CD4-positive, alpha-beta T cell treated with Interleukin-4 for 4 hours (primary cell): ENCODE measurements at regions not wholly inside any gene's neighbourhood (a gene's known extent, or its start where the extent isn't known, plus 50 kb on each side); places are given as distances from the start of the nearest gene placed in this dataset.

Experiments
- DNase-seq: peaks from one replicate; pipeline ENCODE4 v3.0.0-alpha.2; 2020

GRCh38 chr2:129925381-129925780 lies 54.1 kb upstream of the RAB6C start:
- no peak for DNase-seq

DNA sequence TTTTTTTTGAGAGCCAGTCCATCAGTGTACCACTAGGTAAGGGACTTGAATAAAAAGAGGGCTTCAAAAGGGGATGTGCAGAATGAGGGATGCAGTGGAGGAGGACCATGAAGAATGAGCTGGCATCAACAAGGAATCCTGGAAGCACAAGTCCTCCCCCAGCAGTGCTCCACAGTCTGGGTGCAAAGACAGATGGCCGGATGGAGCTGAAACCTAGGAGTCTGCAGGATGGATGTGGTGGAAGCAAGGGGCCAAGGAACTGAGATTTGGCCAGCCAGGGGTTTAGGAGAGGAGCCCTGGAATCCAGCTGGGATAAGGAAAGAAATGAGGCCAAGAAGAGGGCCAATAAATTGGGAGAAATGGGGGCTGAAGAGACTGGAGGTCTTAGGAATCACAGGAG lies 51.8 kb upstream of the RAB6C start:
- no peak for DNase-seq

DNA sequence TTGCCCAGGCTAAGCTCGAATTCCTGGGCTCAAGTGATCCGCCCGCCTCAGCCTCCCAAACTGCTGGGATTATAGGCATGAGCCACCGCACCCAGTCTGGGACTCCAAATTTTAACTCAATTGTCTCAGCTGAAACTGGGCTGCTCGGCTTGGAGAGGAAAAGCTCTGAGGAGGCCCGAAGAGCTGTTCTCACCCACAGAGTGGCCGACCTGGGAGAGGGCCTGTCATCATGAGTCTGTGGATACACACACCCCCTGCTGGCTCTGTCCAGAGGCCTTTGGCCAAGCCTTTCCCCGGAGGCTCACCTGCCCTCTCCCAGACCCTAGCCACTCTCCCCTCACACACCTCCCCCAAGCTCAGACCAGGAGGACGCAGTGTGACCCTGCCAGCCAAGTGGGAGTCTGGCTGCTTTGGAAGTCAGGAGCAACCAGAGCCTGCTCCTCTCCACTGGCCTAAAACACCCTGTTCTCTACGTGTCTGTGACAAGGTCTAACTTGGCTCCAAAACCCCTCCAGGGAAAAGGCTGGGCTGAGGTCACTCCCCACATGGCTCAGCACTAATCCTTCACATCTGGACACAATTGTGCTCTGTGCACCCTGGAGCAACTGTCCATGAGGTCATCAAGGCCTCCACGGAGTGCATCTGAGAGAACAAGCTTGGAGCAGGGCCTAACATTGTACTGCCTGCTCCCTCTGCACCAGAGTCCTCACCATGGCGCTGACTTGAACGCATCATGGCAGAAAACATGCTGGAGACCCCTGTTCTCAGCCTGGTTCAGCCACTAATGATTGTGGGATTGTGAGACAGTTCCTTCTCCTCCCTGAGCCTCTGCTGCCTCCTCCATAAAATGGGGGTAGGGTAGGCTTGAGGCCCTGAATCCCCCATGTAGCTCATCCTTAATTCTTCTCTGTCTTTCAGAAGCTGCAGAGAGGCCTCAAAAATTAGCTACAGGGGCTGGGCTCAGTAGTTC lies 49.9 kb upstream of the RAB6C start:
- DNase-seq = no peak
